ENCODE measurements at regions not wholly inside any gene's neighbourhood (a gene's known extent, or its start where the extent isn't known, plus 50 kb on each side); places are given as distances from the start of the nearest gene placed in this dataset.

DNA sequence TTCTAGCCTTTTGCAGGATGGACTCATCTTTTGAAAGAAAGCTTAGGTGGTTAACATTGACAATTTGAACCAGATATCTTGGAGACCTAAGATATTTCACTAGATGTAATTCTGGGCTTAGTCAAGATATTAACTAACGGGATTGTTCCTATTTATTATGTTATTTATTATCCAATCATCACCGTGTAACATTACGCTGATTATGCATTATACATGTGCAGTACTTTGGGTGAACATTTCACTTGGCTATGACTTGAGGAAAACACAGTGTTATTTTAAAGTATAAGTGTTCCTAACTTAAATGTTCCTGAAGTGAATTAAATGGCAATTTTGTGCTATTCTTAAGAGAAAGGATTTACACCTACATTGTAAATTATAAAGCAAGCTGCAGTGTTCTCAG, 574.5 kb upstream of the KCNMB2 start:
- TF ChIP-seq, protein P1, sequence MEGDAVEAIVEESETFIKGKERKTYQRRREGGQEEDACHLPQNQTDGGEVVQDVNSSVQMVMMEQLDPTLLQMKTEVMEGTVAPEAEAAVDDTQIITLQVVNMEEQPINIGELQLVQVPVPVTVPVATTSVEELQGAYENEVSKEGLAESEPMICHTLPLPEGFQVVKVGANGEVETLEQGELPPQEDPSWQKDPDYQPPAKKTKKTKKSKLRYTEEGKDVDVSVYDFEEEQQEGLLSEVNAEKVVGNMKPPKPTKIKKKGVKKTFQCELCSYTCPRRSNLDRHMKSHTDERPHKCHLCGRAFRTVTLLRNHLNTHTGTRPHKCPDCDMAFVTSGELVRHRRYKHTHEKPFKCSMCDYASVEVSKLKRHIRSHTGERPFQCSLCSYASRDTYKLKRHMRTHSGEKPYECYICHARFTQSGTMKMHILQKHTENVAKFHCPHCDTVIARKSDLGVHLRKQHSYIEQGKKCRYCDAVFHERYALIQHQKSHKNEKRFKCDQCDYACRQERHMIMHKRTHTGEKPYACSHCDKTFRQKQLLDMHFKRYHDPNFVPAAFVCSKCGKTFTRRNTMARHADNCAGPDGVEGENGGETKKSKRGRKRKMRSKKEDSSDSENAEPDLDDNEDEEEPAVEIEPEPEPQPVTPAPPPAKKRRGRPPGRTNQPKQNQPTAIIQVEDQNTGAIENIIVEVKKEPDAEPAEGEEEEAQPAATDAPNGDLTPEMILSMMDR (conservative IDR thresholded peaks at IDR 0.05; ENCODE audit: low read depth, low read length) = no peak
- Histone ChIP-seq H3K27me3 (replicated peaks; ENCODE audit: insufficient read depth, low read depth, low read length, poor library complexity) (no peaks in the 10 kb centered on the region), H3K27ac (ENCODE audit: low read depth, low read length, poor library complexity, severe bottlenecking) (no peak overlapping the region), H3K4me3 (ENCODE audit: low read depth, low read length, poor library complexity, severe bottlenecking) (no peak overlapping the region), H3K4me1 (ENCODE audit: insufficient read depth, low read length, poor library complexity, severe bottlenecking) (peaks cover 5% of the 10 kb centered on the region), H3K36me3 (ENCODE audit: insufficient read depth, low read length, poor library complexity, severe bottlenecking) (no peaks in the 10 kb centered on the region), H3K9me3 (ENCODE audit: low read depth, low read length, poor library complexity, severe bottlenecking) (no peaks in the 10 kb centered on the region)
- intact Hi-C loops (cut with micrococcal nuclease; ENCODE audit: unreplicated experiment) = no loop called here
- ChIA-PET POLR2A (ENCODE audit: low non-redundant PET) (no interaction called here), CTCF (no interaction called here)
- DNase-seq (ENCODE audit: low spot score) = no peak
- BruUV-seq (replicated peaks) = no TSS peak

GRCh38 chr3:177966493-177966892, 569.7 kb upstream of the KCNMB2 start:
- ChIA-PET CTCF (no interaction called here), POLR2A (ENCODE audit: low non-redundant PET) (no interaction called here)
- intact Hi-C loops (cut with micrococcal nuclease; ENCODE audit: unreplicated experiment) = no loop called here
- Histone ChIP-seq H3K4me1 (ENCODE audit: insufficient read depth, low read length, poor library complexity, severe bottlenecking) (peaks cover 5% of the 10 kb centered on the region), H3K27ac (ENCODE audit: low read depth, low read length, poor library complexity, severe bottlenecking) (no peak overlapping the region), H3K36me3 (ENCODE audit: insufficient read depth, low read length, poor library complexity, severe bottlenecking) (no peaks in the 10 kb centered on the region), H3K27me3 (replicated peaks; ENCODE audit: insufficient read depth, low read depth, low read length, poor library complexity) (no peaks in the 10 kb centered on the region), H3K4me3 (ENCODE audit: low read depth, low read length, poor library complexity, severe bottlenecking) (no peak overlapping the region), H3K9me3 (ENCODE audit: low read depth, low read length, poor library complexity, severe bottlenecking) (no peaks in the 10 kb centered on the region)
- TF ChIP-seq, protein P1 (conservative IDR thresholded peaks at IDR 0.05; ENCODE audit: low read depth, low read length) = no peak
- TF ChIP-seq EZH2 (IDR thresholded peaks at IDR 0.05; ENCODE audit: borderline replicate concordance, low read depth, low read length, poor library complexity, severe bottlenecking) = no peak
- BruUV-seq (replicated peaks) = no TSS peak
- no peak for DNase-seq (ENCODE audit: low spot score)

- H3K27me3 ChIP-seq (replicated peaks; ENCODE audit: insufficient read depth, low read depth, low read length, poor library complexity) = no peaks in the 10 kb centered on the region
- intact Hi-C loops (cut with micrococcal nuclease; ENCODE audit: unreplicated experiment) = no loop called here
- no peaks in the 10 kb centered on the region for H3K9me3 ChIP-seq (ENCODE audit: low read depth, low read length, poor library complexity, severe bottlenecking)
- CTCF ChIA-PET = no interaction called here
- no peak for DNase-seq (ENCODE audit: low spot score)
- H3K36me3 ChIP-seq (ENCODE audit: insufficient read depth, low read length, poor library complexity, severe bottlenecking) = no peaks in the 10 kb centered on the region
- POLR2A ChIA-PET (ENCODE audit: low non-redundant PET) = no interaction called here
- peaks cover 5% of the 10 kb centered on the region for H3K4me1 ChIP-seq (ENCODE audit: insufficient read depth, low read length, poor library complexity, severe bottlenecking)
- no peak overlapping the region for H3K4me3 ChIP-seq (ENCODE audit: low read depth, low read length, poor library complexity, severe bottlenecking)
- no TSS peak for BruUV-seq (replicated peaks)
- TF ChIP-seq, protein P1 (conservative IDR thresholded peaks at IDR 0.05; ENCODE audit: low read depth, low read length) = no peak
- H3K27ac ChIP-seq (ENCODE audit: low read depth, low read length, poor library complexity, severe bottlenecking) = no peak overlapping the region
Measured at GRCh38 chr3:177968891-177969290, 567.3 kb upstream of the KCNMB2 start.

Data from A673 (cell line).